Endothelial cell of umbilical vein (primary cell): ENCODE measurements at regions not wholly inside any gene's neighbourhood (a gene's known extent, or its start where the extent isn't known, plus 50 kb on each side); places are given as distances from the start of the nearest gene placed in this dataset.

Experiments
- CTCF ChIP-seq, 2 donors: IDR thresholded peaks; 1 replicate in 1 of 2; 2 replicates in 1 of 2; pipeline ENCODE4 v1.5.1; 2011; ENCODE audit warnings: low read length in 2 of 2, mild to moderate bottlenecking in 2 of 2, moderate library complexity in 2 of 2, control low read depth in 1 of 2, inconsistent platforms in 1 of 2, low read depth in 1 of 2; ENCODE audit not compliant: insufficient read depth in 1 of 2; ENCODE audit errors: extremely low read depth in 1 of 2
- EZH2 ChIP-seq: IDR thresholded peaks from 2 replicates; pipeline ENCODE4 v1.6.1; 2012; ENCODE audit warnings: borderline replicate concordance, low read depth, mild to moderate bottlenecking, moderate library complexity, low read length, inconsistent platforms; ENCODE audit not compliant: severe bottlenecking
- GATA2 ChIP-seq: IDR thresholded peaks from 2 replicates; pipeline ENCODE4 v1.7.0; 2011; ENCODE audit warnings: low read depth, mild to moderate bottlenecking, moderate library complexity, mixed read lengths, low read length; ENCODE audit not compliant: insufficient read length, insufficient read depth
- MAX ChIP-seq: IDR thresholded peaks from 2 replicates; pipeline ENCODE4 v1.6.1; 2011; ENCODE audit not compliant: insufficient read depth, insufficient read length
- MYC ChIP-seq: IDR thresholded peaks from one replicate; pipeline ENCODE4 v1.6.1; 2011; ENCODE audit warnings: mild to moderate bottlenecking, low read depth, low read length
- POLR2A ChIP-seq: IDR thresholded peaks from 2 replicates; pipeline ENCODE4 v1.6.1; 2012; ENCODE audit warnings: low read depth, mild to moderate bottlenecking, control low read depth, low read length
- POLR2AphosphoS5 ChIP-seq: IDR thresholded peaks from 2 replicates; pipeline ENCODE4 v1.6.1; 2012; ENCODE audit warnings: low read depth, mild to moderate bottlenecking, control low read depth, low read length, moderate library complexity; ENCODE audit not compliant: insufficient read depth

- TF ChIP-seq EZH2 = no peak
- TF ChIP-seq CTCF (IDR thresholded peaks at IDR 0.05; ENCODE audit: extremely low read depth in 1 of 2, insufficient read depth in 1 of 2, low read depth in 1 of 2, low read length in 2 of 2) = no peak
- no peak for TF ChIP-seq GATA2
- no peak for TF ChIP-seq POLR2AphosphoS5
- TF ChIP-seq POLR2A = no peak
- no peak for TF ChIP-seq MAX
- no peak for TF ChIP-seq MYC
Measured at GRCh38 chr18:4843771-4844170, 353.3 kb downstream of the AKAIN1 start.
